Neural cell (in vitro differentiated cells): ENCODE measurements at regions not wholly inside any gene's neighbourhood (a gene's known extent, or its start where the extent isn't known, plus 50 kb on each side); places are given as distances from the start of the nearest gene placed in this dataset.

Experiments used
- EZH2 ChIP-seq: fragments of 200-600, 300-800 bp; shearing (Covaris generic), sonication (generic); IDR thresholded peaks from 2 replicates; pipeline ENCODE4 v1.6.1; 2014; ENCODE audit warnings: antibody characterized with exemption, low read length, borderline replicate concordance, mild to moderate bottlenecking; ENCODE audit not compliant: insufficient read depth, poor library complexity, severe bottlenecking
- TF ChIP-seq, protein P1 (sequence below): fragments of 450-650 bp; IDR thresholded peaks from 2 replicates; pipeline ENCODE4 v1.5.1; 2014; ENCODE audit warnings: antibody characterized with exemption, mild to moderate bottlenecking, moderate library complexity; ENCODE audit not compliant: poor library complexity, severe bottlenecking
- TF ChIP-seq, protein P2 (sequence below): IDR thresholded peaks from 2 replicates; pipeline ENCODE4 v1.6.1; 2012; ENCODE audit warnings: borderline replicate concordance

DNA sequence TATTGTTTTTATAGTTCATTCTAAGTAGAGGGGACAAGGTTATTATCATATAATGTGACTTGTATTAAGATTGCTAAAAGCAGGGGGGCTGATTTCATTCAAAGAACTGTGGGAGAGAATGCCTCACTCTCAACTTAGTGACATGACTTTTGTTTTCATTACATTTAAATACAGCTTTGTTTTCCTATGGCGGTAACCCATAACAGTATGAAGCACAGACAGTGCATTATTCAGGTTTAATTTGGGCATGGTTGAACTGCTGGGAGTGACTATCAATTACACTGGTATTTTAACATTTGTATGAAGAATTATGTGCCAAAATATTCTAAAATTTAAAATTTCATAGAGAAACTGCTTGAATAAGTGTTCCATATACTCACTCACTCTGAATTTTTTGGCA is 637.3 kb downstream of the USP25 start:
- TF ChIP-seq, protein P1, sequence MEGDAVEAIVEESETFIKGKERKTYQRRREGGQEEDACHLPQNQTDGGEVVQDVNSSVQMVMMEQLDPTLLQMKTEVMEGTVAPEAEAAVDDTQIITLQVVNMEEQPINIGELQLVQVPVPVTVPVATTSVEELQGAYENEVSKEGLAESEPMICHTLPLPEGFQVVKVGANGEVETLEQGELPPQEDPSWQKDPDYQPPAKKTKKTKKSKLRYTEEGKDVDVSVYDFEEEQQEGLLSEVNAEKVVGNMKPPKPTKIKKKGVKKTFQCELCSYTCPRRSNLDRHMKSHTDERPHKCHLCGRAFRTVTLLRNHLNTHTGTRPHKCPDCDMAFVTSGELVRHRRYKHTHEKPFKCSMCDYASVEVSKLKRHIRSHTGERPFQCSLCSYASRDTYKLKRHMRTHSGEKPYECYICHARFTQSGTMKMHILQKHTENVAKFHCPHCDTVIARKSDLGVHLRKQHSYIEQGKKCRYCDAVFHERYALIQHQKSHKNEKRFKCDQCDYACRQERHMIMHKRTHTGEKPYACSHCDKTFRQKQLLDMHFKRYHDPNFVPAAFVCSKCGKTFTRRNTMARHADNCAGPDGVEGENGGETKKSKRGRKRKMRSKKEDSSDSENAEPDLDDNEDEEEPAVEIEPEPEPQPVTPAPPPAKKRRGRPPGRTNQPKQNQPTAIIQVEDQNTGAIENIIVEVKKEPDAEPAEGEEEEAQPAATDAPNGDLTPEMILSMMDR: no peak
- no peak for TF ChIP-seq EZH2
- TF ChIP-seq, protein P2, sequence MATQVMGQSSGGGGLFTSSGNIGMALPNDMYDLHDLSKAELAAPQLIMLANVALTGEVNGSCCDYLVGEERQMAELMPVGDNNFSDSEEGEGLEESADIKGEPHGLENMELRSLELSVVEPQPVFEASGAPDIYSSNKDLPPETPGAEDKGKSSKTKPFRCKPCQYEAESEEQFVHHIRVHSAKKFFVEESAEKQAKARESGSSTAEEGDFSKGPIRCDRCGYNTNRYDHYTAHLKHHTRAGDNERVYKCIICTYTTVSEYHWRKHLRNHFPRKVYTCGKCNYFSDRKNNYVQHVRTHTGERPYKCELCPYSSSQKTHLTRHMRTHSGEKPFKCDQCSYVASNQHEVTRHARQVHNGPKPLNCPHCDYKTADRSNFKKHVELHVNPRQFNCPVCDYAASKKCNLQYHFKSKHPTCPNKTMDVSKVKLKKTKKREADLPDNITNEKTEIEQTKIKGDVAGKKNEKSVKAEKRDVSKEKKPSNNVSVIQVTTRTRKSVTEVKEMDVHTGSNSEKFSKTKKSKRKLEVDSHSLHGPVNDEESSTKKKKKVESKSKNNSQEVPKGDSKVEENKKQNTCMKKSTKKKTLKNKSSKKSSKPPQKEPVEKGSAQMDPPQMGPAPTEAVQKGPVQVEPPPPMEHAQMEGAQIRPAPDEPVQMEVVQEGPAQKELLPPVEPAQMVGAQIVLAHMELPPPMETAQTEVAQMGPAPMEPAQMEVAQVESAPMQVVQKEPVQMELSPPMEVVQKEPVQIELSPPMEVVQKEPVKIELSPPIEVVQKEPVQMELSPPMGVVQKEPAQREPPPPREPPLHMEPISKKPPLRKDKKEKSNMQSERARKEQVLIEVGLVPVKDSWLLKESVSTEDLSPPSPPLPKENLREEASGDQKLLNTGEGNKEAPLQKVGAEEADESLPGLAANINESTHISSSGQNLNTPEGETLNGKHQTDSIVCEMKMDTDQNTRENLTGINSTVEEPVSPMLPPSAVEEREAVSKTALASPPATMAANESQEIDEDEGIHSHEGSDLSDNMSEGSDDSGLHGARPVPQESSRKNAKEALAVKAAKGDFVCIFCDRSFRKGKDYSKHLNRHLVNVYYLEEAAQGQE: no peak
